HepG2 (cell line): ENCODE measurements at regions not wholly inside any gene's neighbourhood (a gene's known extent, or its start where the extent isn't known, plus 50 kb on each side); places are given as distances from the start of the nearest gene placed in this dataset.

Source experiments
- ATAC-seq: fragments of 200-7000 bp; cut with Tn5 transposase; 3 replicates; pipeline ENCODE4 v1.9.1; 2020; ENCODE audit warnings: mild to moderate bottlenecking, moderate library complexity
- BruUV-seq: library from RNA; stranded (reverse); fragments of 400-500 nt; replicated peaks from 2 replicates; lab custom pipeline; 2021; lab: Mats Ljungman, UMichigan
- CTCF ChIA-PET: fragments of 300-600 bp; formaldehyde crosslinking; extraction: SDS; loops from one replicate; lab custom pipeline; 2021; ENCODE audit warnings: low total read pairs, inconsistent platforms, low intra/inter-chr PET ratio; lab: Yijun Ruan, JAX
- POLR2A ChIA-PET: fragments of 350-600 bp; sonication (Branson Sonifier 250); formaldehyde crosslinking; loops from one replicate; lab custom pipeline; 2020; ENCODE audit warnings: antibody characterized with exemption, inconsistent platforms; lab: Yijun Ruan, JAX
- DNase-seq: peaks from one replicate; pipeline ENCODE4 v3.0.0-alpha.2; 2015; ENCODE audit warnings: low spot score
- FAIRE-seq: peaks from 3 replicates; lab custom pipeline; 2011; peaks lifted over from hg19 to GRCh38; lab: Jason Lieb, UNC
- H2AFZ ChIP-seq: one replicate; pipeline ENCODE4 v1.6.1; 2011; ENCODE audit warnings: low read length, inconsistent platforms
- H3K27ac ChIP-seq: fragments of 300-600 bp; 3 replicates; pipeline ENCODE4 v1.8.0; 2011; ENCODE audit warnings: mixed run types, mild to moderate bottlenecking, mixed read lengths, low read length, inconsistent platforms; ENCODE audit not compliant: insufficient read depth; ENCODE audit errors: extremely low read length
- H3K27me3 ChIP-seq, 2 experiments: fragments of 200-600 bp in 1 of 2; 2 replicates in 1 of 2; 3 replicates in 1 of 2; pipeline versions ENCODE4 v1.6.0 to v1.8.0; 2011; ENCODE audit warnings: low read length in 2 of 2, mild to moderate bottlenecking in 2 of 2, moderate library complexity in 2 of 2, inconsistent platforms in 1 of 2; ENCODE audit not compliant: insufficient read depth in 2 of 2, control insufficient read depth in 1 of 2
- H3K36me3 ChIP-seq, 2 experiments: fragments of 200-600 bp in 1 of 2; replicated peaks in 1 of 2; 2 replicates in 1 of 2; 3 replicates in 1 of 2; pipeline versions ENCODE4 v1.5.1 to v1.8.0; 2011; ENCODE audit warnings: low read length in 2 of 2, inconsistent platforms in 1 of 2; ENCODE audit not compliant: insufficient read depth in 2 of 2, control insufficient read depth in 1 of 2
- H3K4me1 ChIP-seq: 2 replicates; pipeline ENCODE4 v1.5.1; 2012; ENCODE audit warnings: low read length, inconsistent platforms; ENCODE audit not compliant: insufficient read depth
- H3K4me2 ChIP-seq: 2 replicates; pipeline ENCODE4 v1.6.0; 2011; ENCODE audit warnings: low read depth, low read length, inconsistent platforms
- H3K4me3 ChIP-seq, 3 experiments: fragments of 200-600 bp in 1 of 3; sonication (generic), shearing (Covaris generic) in 1 of 3; replicated peaks in 1 of 3; 2 replicates each; pipeline ENCODE4 v1.5.1; 2011 to 2016; ENCODE audit warnings: low read length in 3 of 3, inconsistent platforms in 2 of 3, low read depth in 2 of 3, mild to moderate bottlenecking in 2 of 3, control low read depth in 1 of 3, mixed read lengths in 1 of 3; ENCODE audit not compliant: insufficient read depth in 1 of 3
- H3K79me2 ChIP-seq: one replicate; pipeline ENCODE4 v1.6.1; 2011; ENCODE audit warnings: low read length, inconsistent platforms; ENCODE audit not compliant: insufficient read depth
- H3K9ac ChIP-seq: 2 replicates; pipeline ENCODE4 v1.6.0; 2011; ENCODE audit warnings: mild to moderate bottlenecking, low read depth, low read length, inconsistent platforms; ENCODE audit not compliant: insufficient read depth
- H3K9me3 ChIP-seq: 2 replicates; pipeline ENCODE4 v1.5.1; 2012; ENCODE audit warnings: mild to moderate bottlenecking, low read length
- H4K20me1 ChIP-seq: 2 replicates; pipeline ENCODE4 v1.6.0; 2011; ENCODE audit warnings: inconsistent platforms, mild to moderate bottlenecking, low read length, moderate library complexity; ENCODE audit not compliant: insufficient read depth
- AGO1 ChIP-seq: fragments of 200-400 bp; formaldehyde crosslinking; IDR thresholded peaks from 2 replicates; pipeline ENCODE4 v1.6.1; 2017; ENCODE audit warnings: mild to moderate bottlenecking, low read depth, low read length, moderate library complexity; ENCODE audit not compliant: poor library complexity, severe bottlenecking
- ARNT ChIP-seq: fragments of 450-650 bp; IDR thresholded peaks from 2 replicates; pipeline ENCODE4 v1.6.1; 2017
- CBX2 ChIP-seq, 2 experiments: fragments of 200-600 bp in 1 of 2; sonication (generic); formaldehyde crosslinking in 1 of 2; IDR thresholded peaks; 2 replicates each; pipeline versions ENCODE4 v1.7.0 to v1.8.1; 2018 to 2022; ENCODE audit warnings: low read depth in 2 of 2, low read length in 1 of 2, mild to moderate bottlenecking in 1 of 2, missing genetic modification reagents in 1 of 2
- CREM ChIP-seq, 2 experiments: sonication (generic) in 1 of 2; formaldehyde crosslinking in 1 of 2; IDR thresholded peaks; 2 replicates each; pipeline versions ENCODE4 v1.4.0 to v1.6.1; 2016 to 2020; ENCODE audit warnings: antibody characterized with exemption in 1 of 2, mild to moderate bottlenecking in 1 of 2, missing genetic modification reagents in 1 of 2
- CSRNP1 ChIP-seq: sonication (generic); formaldehyde crosslinking; IDR thresholded peaks from 2 replicates; pipeline ENCODE4 v1.8.1; 2023; ENCODE audit warnings: mild to moderate bottlenecking, missing genetic modification reagents
- FOSL1 ChIP-seq: sonication (generic); formaldehyde crosslinking; IDR thresholded peaks from 2 replicates; pipeline ENCODE4 v1.9.0; 2021; ENCODE audit warnings: missing genetic modification reagents, borderline replicate concordance
- FOXP4 ChIP-seq: sonication (generic); formaldehyde crosslinking; IDR thresholded peaks from 2 replicates; pipeline ENCODE4 v1.4.0; 2020; ENCODE audit warnings: missing genetic modification reagents
- ISL2 ChIP-seq: sonication (generic); formaldehyde crosslinking; IDR thresholded peaks from 2 replicates; pipeline ENCODE4 v1.5.0; 2020; ENCODE audit warnings: missing genetic modification reagents
- ZNF333 ChIP-seq: sonication (generic); formaldehyde crosslinking; IDR thresholded peaks from 2 replicates; pipeline ENCODE4 v1.4.0; 2020; ENCODE audit warnings: mild to moderate bottlenecking, missing genetic modification reagents, borderline replicate concordance
- ZNF674 ChIP-seq: sonication (generic); formaldehyde crosslinking; IDR thresholded peaks from 2 replicates; pipeline ENCODE4 v1.5.0; 2020; ENCODE audit warnings: low read depth, mild to moderate bottlenecking, missing genetic modification reagents
- ZNF83 ChIP-seq: sonication (generic); formaldehyde crosslinking; IDR thresholded peaks from 2 replicates; pipeline ENCODE4 v1.4.0; 2020; ENCODE audit warnings: missing genetic modification reagents, mild to moderate bottlenecking, borderline replicate concordance
- ZSCAN22 ChIP-seq: sonication (generic); formaldehyde crosslinking; IDR thresholded peaks from 2 replicates; pipeline ENCODE4 v1.4.0; 2020; ENCODE audit warnings: mild to moderate bottlenecking, missing genetic modification reagents
- WGBS: methylation state at CpG from one replicate; pipeline ENCODE4 v1.1.6; 2017; ENCODE audit warnings: low lambda C conversion rate; 5-methylcytosine and 5-hydroxymethylcytosine counted together
- in situ Hi-C: cut with HindIII; loops from 2 replicates; pipeline ENCODE4 v1.10.0; 2017; ENCODE audit warnings: low pct_unique_long_range_greater_than_20kb; ENCODE audit not compliant: extremely low pct_ligation_motif_present
- intact Hi-C: fragments of 100-400 bp; cut with micrococcal nuclease; formaldehyde crosslinking; loops from one replicate; pipeline ENCODE4 v1.10.0; 2022; ENCODE audit not compliant: unreplicated experiment

GRCh38 chr7:120156476-120156875, 116.5 kb upstream of the KCND2 start:
- FAIRE-seq = no peak
- no peak for ATAC-seq
- 0% methylated on average over 1 of the region's 1 CpG for WGBS
- H3K27ac ChIP-seq = no peak overlapping the region
- no peak overlapping the region for H2AFZ ChIP-seq
- POLR2A ChIA-PET = no interaction called here
- H3K9ac ChIP-seq = no peak overlapping the region
- no peak overlapping the region for H3K4me3 ChIP-seq
- in situ Hi-C loops = no loop called here
- H3K9me3 ChIP-seq = no peaks in the 10 kb centered on the region
- no peaks in the 10 kb centered on the region for H3K79me2 ChIP-seq
- H3K4me1 ChIP-seq = no peaks in the 10 kb centered on the region
- intact Hi-C loops = no loop called here
- no peak for TF ChIP-seq FOSL1 (CRISPR knock-in tag)
- TF ChIP-seq AGO1 = no peak
- no peak for TF ChIP-seq FOXP4 (CRISPR knock-in tag)
- TF ChIP-seq CBX2 (IDR thresholded peaks at IDR 0.05; ENCODE audit: low read depth, low read length) = no peak
- no peak for TF ChIP-seq CBX2 (CRISPR knock-in tag; IDR thresholded peaks at IDR 0.05; ENCODE audit: low read depth)
- no peak for TF ChIP-seq CREM (IDR thresholded peaks at IDR 0.05)
- TF ChIP-seq CREM (CRISPR knock-in tag; IDR thresholded peaks at IDR 0.05) = no peak
- no peak for TF ChIP-seq ISL2 (CRISPR knock-in tag)
- TF ChIP-seq ZNF674 (CRISPR knock-in tag) = no peak
- no peak for TF ChIP-seq ARNT
- no peak for TF ChIP-seq ZNF83 (CRISPR knock-in tag)
- no peak for TF ChIP-seq CSRNP1 (CRISPR knock-in tag)
- TF ChIP-seq ZSCAN22 = no peak
- no peak for TF ChIP-seq ZNF333 (CRISPR knock-in tag)
- TF ChIP-seq, all 625 proteins: peak for 0
- DNase-seq = no peak
- no peaks in the 10 kb centered on the region for H3K27me3 ChIP-seq
- BruUV-seq = no TSS peak
- H4K20me1 ChIP-seq = no peaks in the 10 kb centered on the region
- H3K36me3 ChIP-seq = no peaks in the 10 kb centered on the region
- CTCF ChIA-PET = no interaction called here
- no peak overlapping the region for H3K4me2 ChIP-seq
